Mucosa of stomach (tissue), 1 donor: ENCODE measurements at regions not wholly inside any gene's neighbourhood (a gene's known extent, or its start where the extent isn't known, plus 50 kb on each side); places are given as distances from the start of the nearest gene placed in this dataset.

ENCODE experiments used
- H3K27me3 ChIP-seq: one replicate; pipeline ENCODE4 v1.7.0; 2013; ENCODE audit warnings: mild to moderate bottlenecking, low read length; ENCODE audit not compliant: control insufficient read depth, insufficient read depth
- H3K36me3 ChIP-seq: one replicate; pipeline ENCODE4 v1.7.0; 2013; ENCODE audit warnings: low read length; ENCODE audit not compliant: control insufficient read depth, insufficient read depth
- H3K4me1 ChIP-seq: one replicate; pipeline ENCODE4 v1.7.0; 2013; ENCODE audit warnings: mild to moderate bottlenecking, low read length; ENCODE audit not compliant: control insufficient read depth, insufficient read depth
- H3K4me3 ChIP-seq: one replicate; pipeline ENCODE4 v1.7.0; 2013; ENCODE audit warnings: low read length
- H3K9ac ChIP-seq: one replicate; pipeline ENCODE4 v1.7.0; 2013; ENCODE audit warnings: mild to moderate bottlenecking, low read length, moderate library complexity
- H3K9me3 ChIP-seq: one replicate; pipeline ENCODE4 v1.7.0; 2013; ENCODE audit warnings: mild to moderate bottlenecking, low read length, moderate library complexity; ENCODE audit not compliant: control insufficient read depth
- donor health status: Pancreatic carcinoma.

- H3K36me3 ChIP-seq = no peaks in the 10 kb centered on the region
- H3K4me1 ChIP-seq = no peaks in the 10 kb centered on the region
- H3K4me3 ChIP-seq = no peak overlapping the region
- no peak overlapping the region for H3K9ac ChIP-seq
- H3K27me3 ChIP-seq = no peaks in the 10 kb centered on the region
- H3K9me3 ChIP-seq = no peaks in the 10 kb centered on the region
Measured at GRCh38 chr14:94914191-94914590, 144.3 kb upstream of the GSC start.

GRCh38 chr14:94907626-94908261 is 137.8 kb upstream of the GSC start:
- no peaks in the 10 kb centered on the region for H3K4me1 ChIP-seq
- no peaks in the 10 kb centered on the region for H3K27me3 ChIP-seq
- H3K36me3 ChIP-seq = no peaks in the 10 kb centered on the region
- H3K9me3 ChIP-seq = no peaks in the 10 kb centered on the region
- H3K9ac ChIP-seq = no peak overlapping the region
- no peak overlapping the region for H3K4me3 ChIP-seq

GRCh38 chr14:94906991-94907587 is 137.2 kb upstream of the GSC start:
- no peak overlapping the region for H3K9ac ChIP-seq
- H3K27me3 ChIP-seq = no peaks in the 10 kb centered on the region
- no peaks in the 10 kb centered on the region for H3K4me1 ChIP-seq
- no peaks in the 10 kb centered on the region for H3K9me3 ChIP-seq
- H3K36me3 ChIP-seq = no peaks in the 10 kb centered on the region
- no peak overlapping the region for H3K4me3 ChIP-seq

GRCh38 chr14:94906577-94906976 is 136.7 kb upstream of the GSC start:
- Histone ChIP-seq H3K4me1 (no peaks in the 10 kb centered on the region), H3K9ac (no peak overlapping the region), H3K27me3 (no peaks in the 10 kb centered on the region), H3K4me3 (no peak overlapping the region), H3K9me3 (no peaks in the 10 kb centered on the region), H3K36me3 (no peaks in the 10 kb centered on the region)

- H3K4me1 ChIP-seq = no peaks in the 10 kb centered on the region
- no peak overlapping the region for H3K9ac ChIP-seq
- no peaks in the 10 kb centered on the region for H3K36me3 ChIP-seq
- no peaks in the 10 kb centered on the region for H3K9me3 ChIP-seq
- no peaks in the 10 kb centered on the region for H3K27me3 ChIP-seq
- H3K4me3 ChIP-seq = no peak overlapping the region
Measured at GRCh38 chr14:94904636-94905035, 134.7 kb upstream of the GSC start.

GRCh38 chr14:94903883-94904282 is 134.0 kb upstream of the GSC start:
- Histone ChIP-seq H3K4me3 (no peak overlapping the region), H3K4me1 (no peaks in the 10 kb centered on the region), H3K27me3 (no peaks in the 10 kb centered on the region), H3K9me3 (no peaks in the 10 kb centered on the region), H3K9ac (no peak overlapping the region), H3K36me3 (no peaks in the 10 kb centered on the region)

- no peaks in the 10 kb centered on the region for H3K36me3 ChIP-seq
- no peak overlapping the region for H3K4me3 ChIP-seq
Measured at GRCh38 chr14:94903338-94903737, 133.4 kb upstream of the GSC start.

GRCh38 chr14:94897561-94897960 is 127.6 kb upstream of the GSC start:
- Histone ChIP-seq H3K9me3 (no peaks in the 10 kb centered on the region), H3K4me1 (no peaks in the 10 kb centered on the region), H3K4me3 (no peak overlapping the region), H3K27me3 (no peaks in the 10 kb centered on the region), H3K9ac (no peak overlapping the region), H3K36me3 (no peaks in the 10 kb centered on the region)

More at GRCh38 chr14:94903338-94903737, 133.4 kb upstream of the GSC start:
- Histone ChIP-seq H3K9ac (no peak overlapping the region), H3K4me1 (no peaks in the 10 kb centered on the region), H3K27me3 (no peaks in the 10 kb centered on the region), H3K9me3 (no peaks in the 10 kb centered on the region)

- H3K4me3 ChIP-seq = no peak overlapping the region
- H3K9me3 ChIP-seq = no peaks in the 10 kb centered on the region
- H3K9ac ChIP-seq = no peak overlapping the region
- H3K36me3 ChIP-seq = no peaks in the 10 kb centered on the region
- no peaks in the 10 kb centered on the region for H3K27me3 ChIP-seq
- no peaks in the 10 kb centered on the region for H3K4me1 ChIP-seq
Measured at GRCh38 chr14:94897082-94897481, 127.2 kb upstream of the GSC start.

- Histone ChIP-seq H3K4me1 (peaks cover 3% of the 10 kb centered on the region), H3K9ac (no peak overlapping the region), H3K4me3 (no peak overlapping the region), H3K27me3 (peaks cover 5% of the 10 kb centered on the region), H3K36me3 (no peaks in the 10 kb centered on the region), H3K9me3 (no peaks in the 10 kb centered on the region)
Measured at GRCh38 chr14:94893411-94894160, 123.7 kb upstream of the GSC start.

- peaks cover 12% of the 10 kb centered on the region for H3K4me1 ChIP-seq
- H3K9ac ChIP-seq = no peak overlapping the region
- no peak overlapping the region for H3K4me3 ChIP-seq
- peaks cover 5% of the 10 kb centered on the region for H3K27me3 ChIP-seq
- H3K36me3 ChIP-seq = no peaks in the 10 kb centered on the region
- H3K9me3 ChIP-seq = no peaks in the 10 kb centered on the region
Measured at GRCh38 chr14:94890785-94891184, 120.9 kb upstream of the GSC start.

GRCh38 chr14:94889520-94890312 is 119.8 kb upstream of the GSC start:
- Histone ChIP-seq H3K4me1 (peaks cover 12% of the 10 kb centered on the region), H3K36me3 (no peaks in the 10 kb centered on the region), H3K9ac (no peak overlapping the region), H3K4me3 (no peak overlapping the region), H3K9me3 (no peaks in the 10 kb centered on the region), H3K27me3 (peaks cover 5% of the 10 kb centered on the region)
